Skeletal muscle tissue (tissue), 3 donors: ENCODE measurements at regions not wholly inside any gene's neighbourhood (a gene's known extent, or its start where the extent isn't known, plus 50 kb on each side); places are given as distances from the start of the nearest gene placed in this dataset.
"Not testable (repeated sequence)": the region's sequence is repeated elsewhere in the genome, so short reads cannot be mapped to it uniquely, and the experiment has no call there.

ENCODE experiments used
- H3K27ac ChIP-seq: one replicate; pipeline ENCODE4 v1.7.0; 2013; ENCODE audit warnings: mild to moderate bottlenecking, low read depth, low read length, inconsistent platforms
- H3K27me3 ChIP-seq, 3 donors: one replicate each; pipeline ENCODE4 v1.7.0; 2013; ENCODE audit warnings: low read length in 3 of 3; ENCODE audit not compliant: control insufficient read depth in 3 of 3, insufficient read depth in 3 of 3
- H3K36me3 ChIP-seq, 3 donors: one replicate each; pipeline ENCODE4 v1.7.0; 2013; ENCODE audit warnings: low read length in 3 of 3; ENCODE audit not compliant: control insufficient read depth in 3 of 3, insufficient read depth in 3 of 3
- H3K4me1 ChIP-seq, 3 donors: one replicate each; pipeline ENCODE4 v1.7.0; 2013; ENCODE audit warnings: low read length in 3 of 3, mild to moderate bottlenecking in 3 of 3; ENCODE audit not compliant: control insufficient read depth in 3 of 3, insufficient read depth in 3 of 3
- H3K4me3 ChIP-seq, 3 donors: one replicate each; pipeline ENCODE4 v1.7.0; 2013; ENCODE audit warnings: low read length in 3 of 3
- H3K9ac ChIP-seq, 3 donors: one replicate each; pipeline ENCODE4 v1.7.0; 2013; ENCODE audit warnings: low read length in 3 of 3, mild to moderate bottlenecking in 3 of 3, moderate library complexity in 2 of 3, low read depth in 1 of 3
- H3K9me3 ChIP-seq, 3 donors: one replicate each; pipeline ENCODE4 v1.7.0; 2013; ENCODE audit warnings: low read length in 3 of 3; ENCODE audit not compliant: control insufficient read depth in 3 of 3
- donor health status: Osteomylitis.

DNA sequence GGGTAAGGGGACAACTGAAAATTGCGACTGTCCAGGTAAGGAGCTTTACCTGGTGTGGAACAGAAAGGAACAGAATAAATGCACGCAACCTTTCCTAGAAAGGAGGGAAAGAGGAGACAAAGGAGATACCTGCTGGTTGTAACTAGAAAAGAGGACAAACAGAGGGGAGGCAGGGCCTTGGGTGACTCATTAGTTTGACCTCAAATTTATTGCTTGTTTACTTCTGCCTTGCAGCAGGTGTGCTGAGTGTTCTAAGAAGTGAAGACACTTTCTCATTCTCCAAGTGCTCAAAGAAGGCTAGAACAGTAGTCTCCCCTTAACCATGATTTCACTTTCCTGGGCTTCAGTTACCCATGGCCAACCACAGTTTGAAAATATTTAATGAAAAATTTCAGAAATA, 123.1 kb upstream of the BOD1L1 start:
- H3K9ac ChIP-seq: no peak overlapping the region
- H3K27ac ChIP-seq: no peak overlapping the region
- H3K4me1 ChIP-seq: no peaks in the 10 kb centered on the region
- no peaks in the 10 kb centered on the region for H3K9me3 ChIP-seq
- no peak overlapping the region for H3K4me3 ChIP-seq
- H3K36me3 ChIP-seq: no peaks in the 10 kb centered on the region
- H3K27me3 ChIP-seq: no peaks in the 10 kb centered on the region

DNA sequence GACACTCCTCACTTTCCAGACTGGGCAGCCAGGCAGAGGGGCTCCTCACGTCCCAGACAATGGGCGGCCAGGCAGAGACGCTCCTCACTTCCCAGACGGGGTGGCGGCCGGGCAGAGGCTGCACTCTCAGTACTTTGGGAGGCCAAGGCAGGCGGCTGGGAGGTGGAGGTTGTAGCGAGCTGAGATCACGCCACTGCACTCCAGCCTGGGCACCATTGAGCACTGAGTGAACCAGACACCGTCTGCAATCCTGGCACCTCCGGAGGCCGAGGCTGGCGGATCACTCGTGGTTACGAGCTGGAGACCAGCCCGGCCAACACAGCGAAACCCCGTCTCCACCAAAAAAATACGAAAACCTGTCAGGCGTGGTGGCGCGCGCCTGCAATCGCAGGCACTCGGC, 134.1 kb upstream of the BOD1L1 start:
- H3K27ac ChIP-seq, H3K36me3 ChIP-seq, H3K4me1 ChIP-seq, H3K9ac ChIP-seq, H3K9me3 ChIP-seq, H3K4me3 ChIP-seq, H3K27me3 ChIP-seq: not testable (repeated sequence)

GRCh38 chr4:13762130-13762529, 134.6 kb upstream of the BOD1L1 start:
- no peaks in the 10 kb centered on the region for H3K4me1 ChIP-seq
- no peaks in the 10 kb centered on the region for H3K36me3 ChIP-seq
- H3K27ac ChIP-seq: no peak overlapping the region
- H3K4me3 ChIP-seq: no peak overlapping the region
- peaks cover 0 to 2% (median 0%) of the 10 kb centered on the region in 3 donors for H3K9me3 ChIP-seq
- no peaks in the 10 kb centered on the region for H3K27me3 ChIP-seq
- no peak overlapping the region for H3K9ac ChIP-seq

DNA sequence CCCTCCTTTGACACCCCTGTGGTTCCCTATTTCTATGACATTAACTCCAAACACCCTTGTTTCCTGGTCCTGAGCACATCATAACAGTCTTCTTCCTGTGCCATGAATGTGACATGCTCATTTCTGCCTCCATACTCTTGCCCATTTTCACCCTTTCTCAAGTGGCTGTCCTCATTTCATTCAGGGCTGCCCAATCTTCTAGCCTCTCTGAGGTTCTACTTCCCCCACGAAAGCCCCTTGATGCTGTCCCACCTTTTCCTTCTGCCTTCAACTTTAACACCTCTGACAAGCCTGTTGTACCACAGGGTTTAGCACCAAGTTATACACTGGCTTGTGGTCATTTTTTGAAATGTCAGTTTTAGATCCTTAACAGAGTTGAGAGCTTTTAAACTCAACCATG, 136.2 kb upstream of the BOD1L1 start:
- Histone ChIP-seq H3K9me3 (no peaks in the 10 kb centered on the region), H3K36me3 (no peaks in the 10 kb centered on the region), H3K4me1 (no peaks in the 10 kb centered on the region), H3K27me3 (no peaks in the 10 kb centered on the region), H3K4me3 (no peak overlapping the region), H3K27ac (no peak overlapping the region), H3K9ac (no peak overlapping the region)

- H3K27ac ChIP-seq: no peak overlapping the region
- H3K4me3 ChIP-seq: no peak overlapping the region
- H3K36me3 ChIP-seq: no peaks in the 10 kb centered on the region
- H3K9ac ChIP-seq: no peak overlapping the region
- H3K4me1 ChIP-seq: no peaks in the 10 kb centered on the region
- no peaks in the 10 kb centered on the region for H3K27me3 ChIP-seq
- no peaks in the 10 kb centered on the region for H3K9me3 ChIP-seq
These were observed 138.0 kb upstream of the BOD1L1 start for GRCh38 chr4:13765539-13765938.

- Histone ChIP-seq H3K4me1 (no peaks in the 10 kb centered on the region), H3K9me3 (no peaks in the 10 kb centered on the region), H3K4me3 (no peak overlapping the region), H3K9ac (no peak overlapping the region), H3K36me3 (no peaks in the 10 kb centered on the region), H3K27ac (no peak overlapping the region), H3K27me3 (no peaks in the 10 kb centered on the region)
These were observed 139.4 kb upstream of the BOD1L1 start for GRCh38 chr4:13766761-13767540.

GRCh38 chr4:13777341-13777740, 149.8 kb upstream of the BOD1L1 start:
- Histone ChIP-seq H3K36me3 (no peaks in the 10 kb centered on the region), H3K27me3 (no peaks in the 10 kb centered on the region), H3K4me1 (no peaks in the 10 kb centered on the region), H3K27ac (no peak overlapping the region), H3K9ac (no peak overlapping the region), H3K9me3 (peaks cover 0 to 2% (median 0%) of the 10 kb centered on the region in 3 donors), H3K4me3 (no peak overlapping the region)

DNA sequence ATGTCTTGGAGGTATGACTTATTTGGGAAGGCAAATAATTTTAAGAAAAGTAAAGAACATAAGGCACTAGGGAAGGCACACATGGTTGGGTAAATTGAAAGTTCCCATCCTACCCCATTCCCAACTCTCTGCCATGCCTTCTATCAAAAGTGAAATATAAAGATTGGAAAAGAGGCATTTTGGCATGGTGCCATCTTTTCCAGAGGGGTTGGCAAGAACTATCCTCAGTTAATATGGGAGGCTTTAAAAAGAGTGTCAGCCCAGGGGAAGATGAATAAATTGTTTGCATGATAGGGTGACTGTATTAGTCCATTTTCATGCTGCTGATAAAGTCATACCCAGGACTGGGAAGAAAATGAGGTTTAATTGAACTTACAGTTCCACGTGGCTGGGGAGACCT, 150.8 kb upstream of the BOD1L1 start:
- no peak overlapping the region for H3K4me3 ChIP-seq
- H3K9me3 ChIP-seq: peaks cover 0 to 2% (median 0%) of the 10 kb centered on the region in 3 donors
- H3K9ac ChIP-seq: no peak overlapping the region
- no peak overlapping the region for H3K27ac ChIP-seq
- H3K36me3 ChIP-seq: no peaks in the 10 kb centered on the region
- no peaks in the 10 kb centered on the region for H3K27me3 ChIP-seq
- H3K4me1 ChIP-seq: no peaks in the 10 kb centered on the region

- no peaks in the 10 kb centered on the region for H3K27me3 ChIP-seq
- H3K36me3 ChIP-seq: no peaks in the 10 kb centered on the region
- H3K4me1 ChIP-seq: no peaks in the 10 kb centered on the region
- no peak overlapping the region for H3K9ac ChIP-seq
- no peaks in the 10 kb centered on the region for H3K9me3 ChIP-seq
- H3K27ac ChIP-seq: no peak overlapping the region
- H3K4me3 ChIP-seq: no peak overlapping the region
These were observed 154.7 kb upstream of the BOD1L1 start for GRCh38 chr4:13782231-13782630.

DNA sequence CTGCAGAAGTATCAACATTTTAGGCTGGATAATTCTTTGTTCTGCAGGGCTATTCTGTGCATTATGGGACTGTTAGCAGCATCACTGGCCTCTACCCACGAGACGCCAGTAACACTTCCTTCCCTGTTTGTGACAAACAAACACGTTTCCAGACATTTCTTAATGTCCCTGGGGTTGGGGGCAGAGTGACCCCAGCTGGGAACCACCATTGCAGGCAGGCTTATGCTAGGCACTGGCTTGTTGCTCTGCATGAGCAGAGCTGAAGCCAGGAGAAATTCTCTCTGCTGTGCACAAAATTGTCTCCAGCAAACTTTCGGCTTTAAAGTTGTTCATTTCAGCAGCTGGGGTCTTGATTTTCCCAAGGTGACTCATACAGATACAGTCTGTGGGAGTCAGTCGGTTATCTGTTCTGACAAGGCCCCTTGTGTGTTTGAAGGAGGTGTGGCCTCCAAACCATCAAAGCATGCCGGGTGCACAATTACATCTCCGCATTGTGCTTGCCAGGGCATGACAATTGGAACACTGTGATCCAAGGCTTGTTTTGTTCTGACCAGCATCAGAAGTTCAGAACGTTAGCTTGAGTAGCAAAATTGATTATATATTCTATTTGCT, 156.4 kb upstream of the BOD1L1 start:
- Histone ChIP-seq H3K4me1 (no peaks in the 10 kb centered on the region), H3K9me3 (no peaks in the 10 kb centered on the region), H3K27me3 (no peaks in the 10 kb centered on the region), H3K4me3 (no peak overlapping the region), H3K9ac (no peak overlapping the region), H3K27ac (no peak overlapping the region), H3K36me3 (no peaks in the 10 kb centered on the region)
